SIG-M5 treated with dmso at 0.1 percent for 504 hours (cell line): ENCODE measurements at regions not wholly inside any gene's neighbourhood (a gene's known extent, or its start where the extent isn't known, plus 50 kb on each side); places are given as distances from the start of the nearest gene placed in this dataset.
"Not testable (repeated sequence)": the region's sequence is repeated elsewhere in the genome, so short reads cannot be mapped to it uniquely, and the experiment has no call there.

Source experiments
- DNase-seq: peaks from one replicate; lab custom pipeline; 2025; ENCODE audit not compliant: unreplicated experiment; lab: John Stamatoyannopoulos, UW

- DNase-seq: no peak
Observed at GRCh38 chr15:59791755-59792154, 102.6 kb upstream of the BNIP2 start.

GRCh38 chr15:59791079-59791478 lies 102.0 kb upstream of the BNIP2 start:
- no peak for DNase-seq

- DNase-seq: not testable (repeated sequence)
Observed at GRCh38 chr15:59786466-59786865, 97.3 kb upstream of the BNIP2 start.

GRCh38 chr15:59785981-59786380 lies 96.9 kb upstream of the BNIP2 start:
- DNase-seq: not testable (repeated sequence)

- DNase-seq: not testable (repeated sequence)
Observed at GRCh38 chr15:59783774-59784520, 94.8 kb upstream of the BNIP2 start.

- no peak for DNase-seq
Observed at GRCh38 chr15:59779110-59779509, 90.0 kb upstream of the BNIP2 start.

GRCh38 chr15:59764775-59765174 lies 75.7 kb upstream of the BNIP2 start:
- no peak for DNase-seq

- DNase-seq: no peak
Observed at GRCh38 chr15:59762558-59762957, 73.4 kb upstream of the BNIP2 start.

- DNase-seq: not testable (repeated sequence)
Observed at GRCh38 chr15:59760256-59760655, 71.1 kb upstream of the BNIP2 start.

- DNase-seq: peak; percentile 6
Observed at GRCh38 chr15:59751552-59752413, 62.7 kb upstream of the BNIP2 start.

- no peak for DNase-seq
Observed at GRCh38 chr15:59746777-59747176, 57.7 kb upstream of the BNIP2 start.

GRCh38 chr15:59741274-59741906 lies 52.3 kb upstream of the BNIP2 start:
- DNase-seq: no peak

- no peak for DNase-seq
Observed at GRCh38 chr15:59739557-59740186, 50.6 kb upstream of the BNIP2 start.
